NB4 (cell line): ENCODE measurements at regions not wholly inside any gene's neighbourhood (a gene's known extent, or its start where the extent isn't known, plus 50 kb on each side); places are given as distances from the start of the nearest gene placed in this dataset.

ENCODE experiments used
- DNase-seq: peaks from one replicate; pipeline ENCODE4 v3.0.0; 2010; ENCODE audit warnings: low read depth
- H3K4me3 ChIP-seq: one replicate; pipeline ENCODE4 v1.5.1; 2011; ENCODE audit warnings: mild to moderate bottlenecking, low read depth, low read length, moderate library complexity
- MYC ChIP-seq: IDR thresholded peaks from 2 replicates; pipeline ENCODE4 v1.6.1; 2011; ENCODE audit warnings: low read depth, low read length
- POLR2A ChIP-seq: IDR thresholded peaks from 2 replicates; pipeline ENCODE4 v1.6.1; 2011; ENCODE audit warnings: mild to moderate bottlenecking; ENCODE audit not compliant: insufficient read length; ENCODE audit errors: extremely low read depth
- TF ChIP-seq, protein P1 (sequence below): IDR thresholded peaks from 2 replicates; pipeline ENCODE4 v1.6.1; 2011; ENCODE audit warnings: low read depth, low read length
- TF ChIP-seq, protein P2 (sequence below): IDR thresholded peaks from one replicate; pipeline ENCODE4 v1.5.1; 2012; ENCODE audit warnings: low read depth, low read length

DNA sequence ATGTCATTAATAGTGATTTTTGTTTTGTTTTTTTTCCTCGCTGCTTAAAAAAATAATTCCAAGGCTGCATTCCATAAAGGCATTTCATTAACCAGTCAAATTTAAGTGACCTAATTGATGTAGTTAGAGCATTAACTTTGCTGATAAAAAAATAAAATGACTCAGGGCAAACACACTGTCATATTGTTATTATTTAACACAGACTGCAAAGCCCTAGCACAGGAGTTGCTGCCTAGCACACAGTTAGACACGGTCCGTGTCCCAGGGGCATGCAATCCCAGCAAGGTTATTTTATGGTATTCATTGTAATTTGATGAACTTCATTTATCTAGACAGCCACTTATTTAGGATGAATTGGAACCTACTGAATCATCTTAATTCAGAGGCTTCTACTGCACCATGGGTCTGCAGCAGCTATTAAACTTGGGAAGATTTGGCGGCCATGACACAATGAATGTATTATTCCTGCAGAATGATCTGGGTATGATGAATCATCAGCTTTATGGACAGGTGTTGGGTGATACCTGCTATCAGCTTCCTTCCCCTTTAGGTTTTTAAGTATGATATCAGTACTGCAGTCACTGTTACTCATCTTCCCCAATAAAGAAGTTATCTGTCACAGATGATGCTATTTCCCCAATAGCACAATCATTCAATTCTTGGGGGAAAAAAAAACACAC, 182.7 kb downstream of the PPARGC1A start:
- H3K4me3 ChIP-seq: no peak overlapping the region
- DNase-seq: no peak
- TF ChIP-seq, protein P1, sequence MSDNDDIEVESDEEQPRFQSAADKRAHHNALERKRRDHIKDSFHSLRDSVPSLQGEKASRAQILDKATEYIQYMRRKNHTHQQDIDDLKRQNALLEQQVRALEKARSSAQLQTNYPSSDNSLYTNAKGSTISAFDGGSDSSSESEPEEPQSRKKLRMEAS: no peak
- TF ChIP-seq POLR2A: no peak
- TF ChIP-seq, protein P2, sequence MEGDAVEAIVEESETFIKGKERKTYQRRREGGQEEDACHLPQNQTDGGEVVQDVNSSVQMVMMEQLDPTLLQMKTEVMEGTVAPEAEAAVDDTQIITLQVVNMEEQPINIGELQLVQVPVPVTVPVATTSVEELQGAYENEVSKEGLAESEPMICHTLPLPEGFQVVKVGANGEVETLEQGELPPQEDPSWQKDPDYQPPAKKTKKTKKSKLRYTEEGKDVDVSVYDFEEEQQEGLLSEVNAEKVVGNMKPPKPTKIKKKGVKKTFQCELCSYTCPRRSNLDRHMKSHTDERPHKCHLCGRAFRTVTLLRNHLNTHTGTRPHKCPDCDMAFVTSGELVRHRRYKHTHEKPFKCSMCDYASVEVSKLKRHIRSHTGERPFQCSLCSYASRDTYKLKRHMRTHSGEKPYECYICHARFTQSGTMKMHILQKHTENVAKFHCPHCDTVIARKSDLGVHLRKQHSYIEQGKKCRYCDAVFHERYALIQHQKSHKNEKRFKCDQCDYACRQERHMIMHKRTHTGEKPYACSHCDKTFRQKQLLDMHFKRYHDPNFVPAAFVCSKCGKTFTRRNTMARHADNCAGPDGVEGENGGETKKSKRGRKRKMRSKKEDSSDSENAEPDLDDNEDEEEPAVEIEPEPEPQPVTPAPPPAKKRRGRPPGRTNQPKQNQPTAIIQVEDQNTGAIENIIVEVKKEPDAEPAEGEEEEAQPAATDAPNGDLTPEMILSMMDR: no peak
- no peak for TF ChIP-seq MYC

DNA sequence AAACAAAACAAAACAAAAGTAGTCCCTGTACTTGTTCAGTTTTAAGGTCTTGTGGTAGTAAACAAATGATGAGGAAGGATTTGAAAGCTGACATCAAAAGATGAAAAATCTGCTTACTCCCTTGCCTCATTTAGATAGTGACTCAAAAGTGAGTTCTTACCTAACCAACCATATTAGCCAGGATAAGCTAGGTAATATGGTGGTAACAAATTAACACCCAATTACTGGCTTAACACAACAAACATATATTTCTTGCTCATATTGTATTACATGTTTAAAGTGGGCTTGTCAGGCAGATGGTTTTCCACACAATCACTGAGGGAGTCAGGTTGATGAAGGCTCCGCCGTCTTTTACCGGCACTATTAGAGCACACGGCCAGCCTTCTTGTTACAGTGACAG, 189.7 kb downstream of the PPARGC1A start:
- H3K4me3 ChIP-seq: no peak overlapping the region
- TF ChIP-seq, protein P1: no peak
- no peak for TF ChIP-seq POLR2A
- no peak for DNase-seq

DNA sequence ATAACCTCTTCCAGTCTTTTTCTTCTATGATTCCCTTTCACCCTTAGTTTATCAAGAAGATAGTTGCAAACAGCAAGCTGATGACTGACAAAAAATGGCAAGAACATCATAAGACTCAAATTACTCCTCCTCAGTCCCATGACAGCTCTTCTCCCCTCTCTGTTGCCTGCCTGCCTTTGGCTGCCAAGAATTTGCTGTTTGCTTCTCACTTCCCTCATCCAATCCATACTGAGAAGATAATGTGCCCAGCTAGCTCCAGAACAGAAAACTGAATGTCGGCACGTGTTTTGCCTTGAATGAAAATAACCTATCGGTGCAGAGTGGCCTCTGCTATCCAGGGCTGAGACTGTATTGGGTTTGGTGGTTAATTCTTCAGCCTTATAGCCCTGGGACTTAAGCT, 192.1 kb downstream of the PPARGC1A start:
- no peak overlapping the region for H3K4me3 ChIP-seq
- TF ChIP-seq MYC (no peak), POLR2A (no peak)
- TF ChIP-seq, protein P2: no peak
- TF ChIP-seq, protein P1: no peak
- DNase-seq: no peak

DNA sequence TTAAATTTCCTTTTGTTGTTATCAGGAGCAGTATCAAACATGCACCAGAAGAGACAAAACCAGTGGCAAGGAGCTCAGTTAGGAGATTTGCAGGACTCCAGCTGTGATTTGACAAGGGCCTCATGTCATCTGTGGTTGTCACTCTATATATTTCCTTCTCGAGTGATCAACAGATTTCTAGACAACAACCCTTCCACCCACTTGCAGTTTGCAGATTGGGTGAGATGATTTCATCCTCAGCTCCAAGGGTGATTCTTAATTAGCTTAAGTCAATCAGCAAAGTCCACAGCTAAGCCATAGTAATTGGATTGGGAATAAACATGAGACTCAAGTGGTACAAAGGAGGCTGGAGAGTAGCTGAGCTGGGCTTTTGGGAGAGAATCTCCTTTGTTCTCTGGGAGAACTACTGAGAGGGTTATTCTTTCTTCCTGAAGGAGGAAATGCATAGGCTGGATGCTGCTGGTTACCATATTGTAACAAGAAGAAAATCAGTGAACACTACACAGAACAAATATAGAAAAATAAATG, 192.8 kb downstream of the PPARGC1A start:
- DNase-seq: no peak
- no peak for TF ChIP-seq POLR2A
- TF ChIP-seq, protein P2: no peak
- TF ChIP-seq, protein P1: no peak
- TF ChIP-seq MYC: no peak
- no peak overlapping the region for H3K4me3 ChIP-seq

DNA sequence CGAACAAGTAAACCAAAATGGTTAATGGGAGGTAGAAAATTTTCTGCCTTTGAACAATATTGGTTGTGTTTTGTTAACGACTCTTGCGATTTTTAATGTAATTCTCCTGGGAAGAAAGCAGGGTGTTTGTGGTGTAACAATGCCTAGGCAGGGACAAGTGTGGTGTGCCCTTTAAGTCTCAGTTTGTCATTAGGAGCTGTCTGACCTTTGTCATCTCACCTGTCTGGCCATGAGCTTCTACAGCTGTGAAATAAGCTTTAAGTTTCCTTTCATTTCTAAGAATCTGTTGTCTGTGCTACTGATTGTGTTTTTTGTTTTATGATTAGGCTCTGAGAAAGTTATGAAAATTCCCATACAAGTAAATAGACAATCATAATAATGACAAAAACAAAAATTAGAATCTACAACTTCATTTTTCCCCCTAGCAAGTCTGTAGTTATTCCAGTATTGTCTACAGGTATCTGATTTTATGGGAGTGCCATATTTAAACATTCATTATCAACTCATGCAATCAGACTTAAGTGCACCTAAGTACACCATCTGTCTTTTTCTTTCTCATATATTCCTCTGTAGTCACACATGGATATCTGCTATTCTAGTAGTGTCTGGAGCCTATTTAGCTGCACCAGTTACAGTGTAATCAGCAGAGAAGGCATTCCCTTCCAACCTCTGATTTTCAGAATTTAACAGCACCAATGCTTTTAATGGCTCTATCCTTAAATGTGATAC, 203.5 kb downstream of the PPARGC1A start:
- TF ChIP-seq, protein P1: no peak
- no peak for TF ChIP-seq POLR2A
- TF ChIP-seq, protein P2: no peak
- no peak for DNase-seq
- H3K4me3 ChIP-seq: no peak overlapping the region

DNA sequence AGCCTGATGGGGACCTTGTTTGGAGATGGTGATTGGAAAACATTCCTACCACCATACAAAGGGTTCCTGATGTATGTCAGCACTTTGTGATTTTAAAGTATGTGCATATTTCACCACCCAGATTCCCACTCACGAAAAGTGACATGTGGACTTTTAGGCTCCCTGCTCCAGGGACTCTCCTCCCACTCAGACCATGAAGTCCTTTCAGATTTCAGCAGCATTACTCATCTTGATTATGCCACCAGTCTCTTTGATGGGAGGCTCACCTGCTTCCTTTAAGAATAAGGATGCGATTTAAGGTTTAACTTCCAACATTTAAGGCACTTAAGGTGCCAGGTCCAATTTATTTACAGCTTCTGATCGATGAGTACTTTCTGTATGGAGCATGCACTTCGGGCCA, 204.4 kb downstream of the PPARGC1A start:
- H3K4me3 ChIP-seq: no peak overlapping the region
- TF ChIP-seq, protein P1: no peak
- TF ChIP-seq POLR2A: no peak
- no peak for TF ChIP-seq MYC
- TF ChIP-seq, protein P2: no peak
- no peak for DNase-seq
